Activated naive CD8-positive, alpha-beta T cell treated with anti-CD3 and anti-CD28 coated beads, Interleukin-2, amount 10 ng/mL, durations not matched to agents 7 days and 5 days (primary cell): ENCODE measurements at regions not wholly inside any gene's neighbourhood (a gene's known extent, or its start where the extent isn't known, plus 50 kb on each side); places are given as distances from the start of the nearest gene placed in this dataset.
"Not testable (repeated sequence)": the region's sequence is repeated elsewhere in the genome, so short reads cannot be mapped to it uniquely, and the experiment has no call there.

ENCODE experiments used
- ATAC-seq: fragments of 150-1000 bp; cut with Tn5 transposase; one replicate; pipeline ENCODE4 v1.10.0; 2021; ENCODE audit warnings: low read depth, moderate library complexity
- POLR2A ChIA-PET: fragments of 350-600 bp; sonication (Branson Sonifier 250); formaldehyde crosslinking; loops from one replicate; lab custom pipeline; 2021; ENCODE audit warnings: antibody characterized with exemption; lab: Charles Lee
- DNase-seq: peaks from one replicate; pipeline ENCODE4 v3.0.0; 2021
- H3K27ac Mint-ChIP-seq: one replicate; pipeline ENCODE4 v1.8.0; 2022; ENCODE audit warnings: mild to moderate bottlenecking, mixed read lengths
- H3K27me3 Mint-ChIP-seq: one replicate; pipeline ENCODE4 v1.8.0; 2022; ENCODE audit warnings: mild to moderate bottlenecking, moderate library complexity, mixed read lengths
- H3K36me3 Mint-ChIP-seq: one replicate; pipeline ENCODE4 v1.8.0; 2021; ENCODE audit warnings: mild to moderate bottlenecking, mixed read lengths
- H3K4me1 Mint-ChIP-seq: one replicate; pipeline ENCODE4 v1.8.0; 2021; ENCODE audit warnings: mixed read lengths
- H3K4me3 Mint-ChIP-seq: one replicate; pipeline ENCODE4 v1.8.0; 2022; ENCODE audit warnings: mild to moderate bottlenecking, moderate library complexity, mixed read lengths
- H3K9me3 Mint-ChIP-seq: one replicate; pipeline ENCODE4 v1.8.0; 2021; ENCODE audit warnings: mixed read lengths

DNA sequence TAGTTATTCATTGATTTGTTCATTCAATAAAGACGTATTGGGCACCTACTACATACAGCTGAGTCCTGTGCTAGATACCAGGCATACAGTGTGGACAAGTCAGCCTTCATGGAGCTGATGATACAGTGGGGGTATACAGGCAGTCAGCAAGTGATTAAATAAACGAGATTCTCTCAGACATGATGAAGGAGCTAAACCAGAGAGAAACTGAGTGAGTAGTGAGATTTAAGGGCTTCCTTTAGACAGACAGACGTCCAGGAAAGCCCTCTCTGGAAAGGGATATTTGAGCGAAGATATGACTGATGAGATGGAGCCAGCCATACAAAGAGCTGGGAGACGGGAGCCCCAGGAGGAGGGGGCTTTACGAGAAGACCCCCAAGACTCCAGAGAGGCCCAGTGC lies 122.6 kb upstream of the MYCN start:
- no peak for ATAC-seq
- Mint-ChIP-seq H3K27me3 (peaks cover 39% of the 10 kb centered on the region), H3K27ac (no peak overlapping the region), H3K4me3 (no peak overlapping the region), H3K9me3 (no peaks in the 10 kb centered on the region), H3K4me1 (no peaks in the 10 kb centered on the region), H3K36me3 (no peaks in the 10 kb centered on the region)
- DNase-seq = no peak
- POLR2A ChIA-PET = no interaction called here

DNA sequence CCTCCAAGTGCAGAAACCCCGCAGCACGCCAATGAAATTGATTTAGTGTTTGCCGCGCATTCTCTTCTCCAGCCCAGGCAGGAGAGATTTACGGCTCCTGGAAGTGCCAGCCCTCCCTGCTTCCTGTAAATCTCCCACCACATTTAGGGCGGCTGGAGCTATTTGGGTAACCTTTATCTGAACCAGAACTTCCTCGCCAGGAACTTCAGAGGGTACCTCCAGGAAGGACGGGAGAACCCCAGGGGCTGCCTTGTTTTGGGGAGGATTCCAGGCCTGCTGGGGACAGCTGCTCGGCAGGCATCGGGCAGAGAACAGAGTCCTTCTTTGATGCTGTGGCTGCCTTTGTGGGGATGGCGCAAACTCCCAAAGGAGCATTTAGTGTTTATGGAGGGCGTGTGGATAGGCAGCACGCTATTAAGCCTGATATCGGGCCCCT lies 122.0 kb upstream of the MYCN start:
- no peak for DNase-seq
- H3K4me3 Mint-ChIP-seq = no peak overlapping the region
- H3K27ac Mint-ChIP-seq = no peak overlapping the region
- POLR2A ChIA-PET = no interaction called here
- H3K9me3 Mint-ChIP-seq = no peaks in the 10 kb centered on the region
- no peak for ATAC-seq
- H3K27me3 Mint-ChIP-seq = peaks cover 39% of the 10 kb centered on the region
- H3K4me1 Mint-ChIP-seq = no peaks in the 10 kb centered on the region
- H3K36me3 Mint-ChIP-seq = no peaks in the 10 kb centered on the region

- ATAC-seq (no peak), DNase-seq (no peak)
- Mint-ChIP-seq H3K36me3 (no peaks in the 10 kb centered on the region), H3K4me3 (no peak overlapping the region), H3K27me3 (peaks cover 39% of the 10 kb centered on the region), H3K9me3 (no peaks in the 10 kb centered on the region), H3K27ac (no peak overlapping the region), H3K4me1 (no peaks in the 10 kb centered on the region)
- POLR2A ChIA-PET = no interaction called here
Observed at GRCh38 chr2:15818881-15819280, 121.5 kb upstream of the MYCN start.

DNA sequence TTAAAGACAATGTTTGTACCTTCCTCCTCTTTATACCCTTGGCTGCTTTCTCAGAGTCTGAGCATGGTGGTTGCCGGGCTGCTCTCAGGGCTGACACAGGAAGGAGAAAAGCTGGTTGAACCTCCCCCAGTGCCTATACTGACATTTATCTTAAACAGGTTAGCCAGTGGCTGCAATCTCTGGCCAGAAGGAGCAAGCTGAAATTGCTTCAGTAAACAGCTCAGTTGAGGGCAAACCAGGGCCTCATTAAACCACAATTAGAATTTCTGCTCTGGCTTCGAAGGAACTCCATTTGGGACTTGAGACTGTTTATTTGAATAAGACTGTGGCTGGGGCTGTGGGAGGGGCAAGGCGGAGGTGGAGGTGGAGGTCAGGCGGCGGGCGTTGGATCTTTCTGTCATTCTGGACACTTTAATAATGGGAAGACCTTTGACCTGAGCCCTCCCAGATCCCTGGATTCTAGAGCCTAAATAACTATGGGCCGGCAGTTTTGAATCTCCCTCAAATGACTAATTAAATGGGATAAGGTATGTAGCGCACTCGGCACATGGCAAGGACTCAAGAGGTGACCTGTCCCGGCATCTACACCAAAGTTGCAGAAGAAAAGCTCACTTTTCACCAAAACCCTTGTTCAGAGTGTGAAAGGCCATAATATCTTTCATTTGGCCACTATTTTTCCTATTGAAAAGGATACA lies 120.6 kb upstream of the MYCN start:
- DNase-seq (no peak), ATAC-seq (no peak)
- no peak overlapping the region for H3K4me3 Mint-ChIP-seq
- peaks cover 39% of the 10 kb centered on the region for H3K27me3 Mint-ChIP-seq
- no peaks in the 10 kb centered on the region for H3K9me3 Mint-ChIP-seq
- no peaks in the 10 kb centered on the region for H3K4me1 Mint-ChIP-seq
- no peak overlapping the region for H3K27ac Mint-ChIP-seq
- no peaks in the 10 kb centered on the region for H3K36me3 Mint-ChIP-seq
- POLR2A ChIA-PET = no interaction called here

GRCh38 chr2:15820257-15820566 lies 120.1 kb upstream of the MYCN start:
- peaks cover 37% of the 10 kb centered on the region for H3K27me3 Mint-ChIP-seq
- H3K4me1 Mint-ChIP-seq = no peaks in the 10 kb centered on the region
- no peak for DNase-seq
- no peak for ATAC-seq
- POLR2A ChIA-PET = no interaction called here
- no peaks in the 10 kb centered on the region for H3K36me3 Mint-ChIP-seq
- H3K27ac Mint-ChIP-seq = no peak overlapping the region
- no peaks in the 10 kb centered on the region for H3K9me3 Mint-ChIP-seq
- no peak overlapping the region for H3K4me3 Mint-ChIP-seq

GRCh38 chr2:15820927-15821326 lies 119.4 kb upstream of the MYCN start:
- peaks cover 33% of the 10 kb centered on the region for H3K27me3 Mint-ChIP-seq
- POLR2A ChIA-PET = no interaction called here
- no peak overlapping the region for H3K4me3 Mint-ChIP-seq
- ATAC-seq (no peak), DNase-seq (no peak)
- no peaks in the 10 kb centered on the region for H3K4me1 Mint-ChIP-seq
- no peaks in the 10 kb centered on the region for H3K9me3 Mint-ChIP-seq
- H3K36me3 Mint-ChIP-seq = no peaks in the 10 kb centered on the region
- H3K27ac Mint-ChIP-seq = no peak overlapping the region

DNA sequence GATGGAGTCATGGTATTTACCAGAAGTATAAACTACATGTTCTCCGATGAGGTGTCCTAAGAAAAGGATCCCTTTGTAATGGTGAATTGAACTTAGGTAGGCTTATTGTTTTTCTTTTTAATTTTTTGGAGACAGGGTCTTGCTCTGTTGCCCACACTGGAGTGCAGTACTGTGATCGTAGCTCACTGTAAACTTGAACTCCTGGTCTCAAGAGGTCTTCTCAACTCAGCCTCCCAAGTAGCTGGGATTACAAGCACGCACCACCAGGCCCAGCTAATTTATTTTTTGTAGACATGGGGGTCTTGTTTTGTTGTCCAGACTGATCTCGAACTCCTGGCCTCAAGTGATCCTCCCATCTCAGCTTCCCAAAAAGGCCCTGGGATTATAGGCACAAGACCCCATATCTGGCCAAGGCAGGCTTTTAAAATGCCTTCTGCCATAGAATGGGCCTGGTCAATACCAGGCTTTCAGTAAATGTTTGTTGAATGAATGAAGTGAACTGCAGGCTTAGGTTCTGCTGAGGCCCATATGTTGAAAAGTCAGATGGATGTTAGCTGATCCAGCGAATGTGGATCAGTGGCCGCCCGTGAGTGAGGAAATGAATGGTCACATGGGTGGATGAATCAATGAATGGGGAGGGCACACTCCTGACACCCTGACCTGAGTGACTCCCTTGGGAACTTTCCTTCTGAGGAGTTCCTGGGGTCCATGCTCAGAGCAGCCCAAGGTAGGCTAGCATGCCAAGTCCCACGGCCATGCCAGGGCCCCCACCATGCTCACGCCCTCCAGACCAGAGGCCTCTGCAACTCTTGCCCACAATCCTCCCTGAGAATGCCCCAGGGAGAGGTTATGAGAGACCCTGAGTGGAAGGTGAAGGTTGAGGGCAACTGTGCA lies 118.0 kb upstream of the MYCN start:
- H3K27me3 Mint-ChIP-seq = peaks cover 25% of the 10 kb centered on the region
- DNase-seq (no peak), ATAC-seq (no peak)
- H3K36me3 Mint-ChIP-seq = no peaks in the 10 kb centered on the region
- POLR2A ChIA-PET = no interaction called here
- H3K27ac Mint-ChIP-seq = no peak overlapping the region
- no peaks in the 10 kb centered on the region for H3K4me1 Mint-ChIP-seq
- no peak overlapping the region for H3K4me3 Mint-ChIP-seq
- no peaks in the 10 kb centered on the region for H3K9me3 Mint-ChIP-seq

- DNase-seq = no peak
- ATAC-seq = no peak
- no peaks in the 10 kb centered on the region for H3K36me3 Mint-ChIP-seq
- no peaks in the 10 kb centered on the region for H3K9me3 Mint-ChIP-seq
- H3K4me3 Mint-ChIP-seq = no peak overlapping the region
- POLR2A ChIA-PET = no interaction called here
- peaks cover 13% of the 10 kb centered on the region for H3K27me3 Mint-ChIP-seq
- H3K4me1 Mint-ChIP-seq = no peaks in the 10 kb centered on the region
- H3K27ac Mint-ChIP-seq = no peak overlapping the region
Observed at GRCh38 chr2:15823459-15824396, 116.6 kb upstream of the MYCN start.

DNA sequence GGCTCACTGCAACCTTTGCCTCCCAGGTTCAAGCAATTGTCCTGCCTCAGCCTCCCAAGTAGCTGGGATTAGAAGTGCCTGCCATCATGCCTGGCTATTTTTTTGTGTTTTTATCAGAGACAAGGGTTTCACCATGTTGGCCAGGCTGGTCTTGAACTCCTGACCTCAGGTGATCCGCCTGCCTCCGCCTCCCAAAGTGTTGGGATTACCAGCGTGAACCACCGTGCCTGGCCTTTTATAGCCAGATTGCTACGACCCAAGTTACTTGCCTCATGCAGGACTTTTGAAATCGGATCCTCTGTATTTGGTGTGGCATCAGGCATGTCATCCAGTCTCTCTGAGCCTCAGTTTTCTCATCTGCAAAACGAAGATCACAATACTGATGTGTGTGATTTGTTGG lies 115.9 kb upstream of the MYCN start:
- ATAC-seq, POLR2A ChIA-PET: not testable (repeated sequence)

GRCh38 chr2:15825276-15825980 lies 114.9 kb upstream of the MYCN start:
- Mint-ChIP-seq H3K27me3 (no peaks in the 10 kb centered on the region), H3K4me1 (no peaks in the 10 kb centered on the region), H3K27ac (no peak overlapping the region), H3K9me3 (no peaks in the 10 kb centered on the region), H3K4me3 (no peak overlapping the region), H3K36me3 (no peaks in the 10 kb centered on the region)
- POLR2A ChIA-PET = no interaction called here
- ATAC-seq (no peak), DNase-seq (no peak)

More for the DNA sequence above, 115.9 kb upstream of the MYCN start:
- H3K4me1 Mint-ChIP-seq, H3K27me3 Mint-ChIP-seq, DNase-seq, H3K36me3 Mint-ChIP-seq, H3K4me3 Mint-ChIP-seq, H3K9me3 Mint-ChIP-seq, H3K27ac Mint-ChIP-seq: not testable (repeated sequence)

DNA sequence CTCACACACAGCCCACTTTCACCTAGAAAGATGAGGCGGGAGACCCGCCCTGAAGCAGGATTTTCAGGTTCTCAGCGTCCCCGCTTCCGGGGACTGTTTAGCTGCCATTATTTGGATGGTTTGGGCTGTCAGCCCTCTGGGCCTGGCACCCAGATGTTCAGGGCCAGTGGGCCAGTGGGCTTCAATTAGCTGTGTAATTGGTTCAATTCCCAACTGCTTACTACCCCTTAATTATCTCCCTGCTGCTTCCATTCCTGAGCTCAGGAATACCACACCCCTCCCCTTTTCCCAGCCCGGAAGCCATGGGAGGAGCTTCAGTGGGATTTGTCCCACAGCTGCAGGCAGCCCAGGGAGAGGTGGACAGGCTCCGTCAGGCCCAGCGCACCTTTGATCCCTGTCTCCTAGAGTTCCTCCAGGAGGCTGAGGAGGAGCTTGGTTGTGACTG lies 114.1 kb upstream of the MYCN start:
- no peak overlapping the region for H3K4me3 Mint-ChIP-seq
- DNase-seq (no peak), ATAC-seq (no peak)
- no peaks in the 10 kb centered on the region for H3K4me1 Mint-ChIP-seq
- H3K36me3 Mint-ChIP-seq = no peaks in the 10 kb centered on the region
- H3K27ac Mint-ChIP-seq = no peak overlapping the region
- H3K9me3 Mint-ChIP-seq = no peaks in the 10 kb centered on the region
- POLR2A ChIA-PET = no interaction called here
- no peaks in the 10 kb centered on the region for H3K27me3 Mint-ChIP-seq

- DNase-seq (no peak), ATAC-seq (no peak)
- no peak overlapping the region for H3K27ac Mint-ChIP-seq
- POLR2A ChIA-PET = no interaction called here
- H3K4me1 Mint-ChIP-seq = no peaks in the 10 kb centered on the region
- H3K36me3 Mint-ChIP-seq = no peaks in the 10 kb centered on the region
- no peak overlapping the region for H3K4me3 Mint-ChIP-seq
- no peaks in the 10 kb centered on the region for H3K27me3 Mint-ChIP-seq
- no peaks in the 10 kb centered on the region for H3K9me3 Mint-ChIP-seq
Observed at GRCh38 chr2:15827001-15827400, 113.3 kb upstream of the MYCN start.

DNA sequence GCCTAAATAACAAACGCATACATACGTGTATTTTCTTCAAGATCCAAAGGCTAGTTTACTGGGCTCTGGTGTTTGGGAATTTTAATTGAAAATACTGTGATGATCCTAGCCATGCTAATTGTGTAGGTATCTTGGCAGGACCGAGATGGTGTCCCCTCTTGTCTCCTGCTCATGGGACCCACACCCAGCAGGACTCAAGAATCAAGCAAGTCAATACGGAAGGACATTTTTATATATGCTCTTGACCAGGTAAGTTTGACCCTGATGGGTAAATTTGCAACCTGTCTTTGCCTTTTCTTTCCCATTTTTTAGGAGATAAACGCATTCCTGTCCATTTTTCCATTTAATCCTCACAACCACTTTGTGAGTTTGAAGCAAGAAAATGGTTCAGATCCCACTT lies 111.8 kb upstream of the MYCN start:
- POLR2A ChIA-PET = no interaction called here
- Mint-ChIP-seq H3K4me3 (no peak overlapping the region), H3K27me3 (no peaks in the 10 kb centered on the region), H3K27ac (no peak overlapping the region), H3K4me1 (no peaks in the 10 kb centered on the region), H3K9me3 (no peaks in the 10 kb centered on the region), H3K36me3 (no peaks in the 10 kb centered on the region)
- DNase-seq (no peak), ATAC-seq (no peak)
